ENCODE measurements at regions not wholly inside any gene's neighbourhood (a gene's known extent, or its start where the extent isn't known, plus 50 kb on each side); places are given as distances from the start of the nearest gene placed in this dataset.

GRCh38 chrX:10818651-10819050 is 198.3 kb upstream of the MID1 start:
- DNase-seq (ENCODE audit: low spot score) = no peak

GRCh38 chrX:10819973-10820372 is 199.6 kb upstream of the MID1 start:
- no peak for DNase-seq (ENCODE audit: low spot score)

GRCh38 chrX:10821293-10821692 is 200.9 kb upstream of the MID1 start:
- no peak for DNase-seq (ENCODE audit: low spot score)

DNA sequence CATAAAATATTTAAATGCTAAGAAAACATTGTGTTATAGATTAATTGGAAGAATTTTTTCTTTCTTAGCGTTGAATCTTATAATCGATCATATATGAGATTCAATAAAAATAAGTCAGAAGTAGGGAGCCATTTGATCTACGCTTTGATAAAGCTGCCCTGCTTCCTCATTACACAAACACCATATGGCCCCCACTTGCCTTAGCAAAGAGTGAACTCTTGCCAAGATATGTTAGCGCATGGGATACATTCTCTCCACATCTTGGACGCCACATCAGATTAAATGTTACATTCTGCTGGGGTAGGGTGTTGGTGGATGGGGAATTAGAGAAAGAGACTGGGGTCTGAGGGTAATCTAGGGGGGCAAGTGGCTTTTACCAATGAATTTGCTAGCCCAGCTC is 207.7 kb upstream of the MID1 start:
- DNase-seq (ENCODE audit: low spot score) = no peak

GRCh38 chrX:10828640-10829039 is 208.3 kb upstream of the MID1 start:
- no peak for DNase-seq (ENCODE audit: low spot score)

GRCh38 chrX:10831716-10832502 is 211.5 kb upstream of the MID1 start:
- no peak for DNase-seq (ENCODE audit: low spot score)

DNA sequence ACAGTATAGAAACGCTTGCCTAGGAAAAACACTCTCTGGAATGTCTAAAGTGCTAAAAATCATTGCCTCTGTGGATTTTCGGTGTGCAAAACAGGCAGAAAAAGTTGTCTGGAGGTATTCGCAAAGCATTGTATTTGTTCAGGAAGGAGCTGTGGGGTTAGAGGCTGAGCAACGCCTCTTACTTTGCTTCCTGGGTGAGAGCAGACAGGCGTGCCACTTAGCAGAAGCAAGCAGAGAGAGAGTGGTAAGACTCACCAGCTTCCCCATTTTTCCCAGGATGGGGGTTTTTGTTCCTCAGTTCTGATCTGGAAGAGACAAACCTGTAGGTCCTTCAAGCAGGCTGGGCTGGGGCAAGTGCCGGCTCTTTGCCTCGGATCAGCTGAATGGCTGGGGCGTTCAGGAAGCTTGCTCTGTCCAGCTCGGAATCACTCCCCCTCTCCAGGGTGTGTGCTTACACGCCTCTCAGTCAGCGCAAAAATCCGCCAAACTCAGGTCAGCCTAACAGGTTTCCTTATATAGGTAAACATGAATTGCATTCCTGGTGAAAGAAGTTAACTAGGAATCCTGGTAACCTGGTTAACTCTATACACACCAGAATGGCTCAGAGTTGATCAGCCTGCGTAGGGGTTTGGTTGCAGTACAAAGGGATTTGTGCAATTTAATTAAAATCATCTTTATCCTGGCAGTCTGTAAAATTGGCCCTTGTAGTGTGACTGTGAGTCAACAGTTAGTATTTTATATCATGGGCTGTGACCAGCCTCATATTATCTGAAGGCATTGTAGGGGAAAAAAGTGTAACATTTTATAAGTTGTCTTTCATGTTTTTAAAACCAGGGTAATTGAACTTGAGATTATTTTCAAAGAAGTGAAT is 213.1 kb upstream of the MID1 start:
- DNase-seq (ENCODE audit: low spot score) = peak; percentile 65

GRCh38 chrX:10841579-10841978 is 221.2 kb upstream of the MID1 start:
- DNase-seq (ENCODE audit: low spot score) = no peak

DNA sequence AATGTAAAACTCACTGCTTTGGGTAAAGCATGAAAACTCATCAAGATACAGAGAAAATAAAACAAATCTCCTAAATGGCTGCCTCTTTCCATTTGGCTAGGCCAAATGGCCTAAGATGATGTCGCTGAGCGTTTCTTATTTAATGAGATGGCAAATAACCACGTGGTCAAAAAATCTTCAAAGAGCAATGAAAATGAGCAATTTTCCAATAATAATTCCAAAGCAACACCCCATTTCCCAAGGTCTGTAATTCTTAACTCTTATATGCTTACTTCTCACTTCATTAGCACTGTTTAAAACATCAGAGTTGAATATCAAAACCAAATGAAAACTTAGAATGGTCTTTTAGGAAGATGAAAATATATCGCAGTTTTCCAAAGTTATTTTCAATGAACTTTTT is 222.3 kb upstream of the MID1 start:
- no peak for DNase-seq (ENCODE audit: low spot score)

DNA sequence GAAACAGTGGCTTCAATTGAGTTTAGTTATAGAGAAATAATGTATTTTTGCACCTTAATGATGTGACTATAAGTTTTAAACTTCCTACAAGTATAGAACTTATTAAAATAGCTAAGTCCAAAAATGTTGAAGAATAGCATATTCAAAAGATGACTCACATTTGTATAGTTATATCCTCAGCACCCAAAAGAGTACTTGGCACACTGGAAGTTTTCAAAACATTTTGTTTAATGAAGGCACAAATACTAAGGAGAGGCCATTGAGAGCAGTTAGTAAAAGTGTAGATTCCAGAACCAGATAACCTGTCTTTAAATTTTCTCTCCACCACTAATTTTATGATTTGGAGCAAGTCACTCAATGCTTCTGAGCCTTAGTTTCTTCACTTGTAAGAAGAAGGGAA is 226.9 kb upstream of the MID1 start:
- DNase-seq (ENCODE audit: low spot score) = no peak

GRCh38 chrX:10851809-10852208 is 231.4 kb upstream of the MID1 start:
- no peak for DNase-seq (ENCODE audit: low spot score)

GRCh38 chrX:10854594-10854993 is 234.2 kb upstream of the MID1 start:
- no peak for DNase-seq (ENCODE audit: low spot score)

- no peak for DNase-seq (ENCODE audit: low spot score)
Measured at GRCh38 chrX:10855845-10856244, 235.5 kb upstream of the MID1 start.

- DNase-seq (ENCODE audit: low spot score) = no peak
Measured at GRCh38 chrX:10856797-10857196, 236.4 kb upstream of the MID1 start.

DNA sequence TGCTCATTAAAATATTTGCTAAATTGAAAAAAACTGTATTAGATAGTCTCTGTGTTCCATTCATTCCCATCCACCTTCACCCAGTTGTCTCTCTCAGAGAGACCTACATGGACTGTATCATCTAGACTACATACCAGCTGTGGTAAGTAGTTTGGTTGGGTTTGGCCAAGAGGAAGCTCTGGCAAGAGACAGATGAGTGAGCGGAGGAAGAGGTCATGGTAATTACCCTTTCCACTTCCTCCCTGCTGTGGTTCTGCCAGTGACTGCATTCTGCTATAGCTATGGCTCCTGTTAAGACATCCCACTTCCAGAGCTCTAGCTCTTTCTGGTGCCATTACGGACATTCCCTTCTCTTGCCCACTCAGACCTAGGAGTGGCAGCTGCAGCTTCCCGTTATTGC is 239.0 kb upstream of the MID1 start:
- no peak for DNase-seq (ENCODE audit: low spot score)

DNA sequence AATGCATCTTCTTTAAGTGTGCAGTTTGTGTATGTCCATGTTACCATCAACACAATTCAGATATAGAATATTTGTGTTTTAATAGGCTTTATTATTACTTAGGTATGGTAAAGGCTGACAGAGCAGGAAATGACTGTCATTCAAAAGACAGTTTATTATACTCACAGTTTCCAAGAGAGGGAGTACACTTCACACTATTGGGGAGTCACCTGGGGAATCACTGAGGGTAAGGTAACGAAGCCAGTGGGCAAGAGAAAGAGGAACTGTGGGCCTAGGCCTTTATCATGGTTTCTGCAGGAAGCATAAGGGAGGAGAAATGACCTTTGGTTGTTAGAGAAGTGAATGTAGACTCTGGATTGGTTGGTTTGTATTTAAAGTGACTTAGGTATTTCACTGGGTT is 235.1 kb upstream of the HCCS start:
- DNase-seq (ENCODE audit: low spot score) = no peak

DNA sequence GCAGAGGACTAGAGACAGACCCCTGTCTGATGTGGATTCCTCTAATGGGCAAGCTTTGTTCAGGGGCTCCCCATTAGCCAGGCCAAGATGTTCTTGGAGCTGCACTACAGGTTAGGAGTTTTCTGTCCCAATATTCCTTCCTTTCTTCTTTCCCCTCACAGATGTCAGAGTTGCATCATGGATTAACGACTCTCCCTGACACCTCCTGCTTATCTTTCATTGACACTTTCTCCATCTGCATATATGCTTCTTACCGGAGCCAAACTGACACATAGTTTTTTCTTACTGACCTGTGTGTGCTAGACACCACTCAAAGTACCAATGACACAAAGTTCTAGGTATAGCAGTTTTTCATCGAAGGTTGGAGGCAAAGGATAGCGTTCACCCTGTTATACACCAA is 228.6 kb upstream of the HCCS start:
- no peak for DNase-seq (ENCODE audit: low spot score)

DNA sequence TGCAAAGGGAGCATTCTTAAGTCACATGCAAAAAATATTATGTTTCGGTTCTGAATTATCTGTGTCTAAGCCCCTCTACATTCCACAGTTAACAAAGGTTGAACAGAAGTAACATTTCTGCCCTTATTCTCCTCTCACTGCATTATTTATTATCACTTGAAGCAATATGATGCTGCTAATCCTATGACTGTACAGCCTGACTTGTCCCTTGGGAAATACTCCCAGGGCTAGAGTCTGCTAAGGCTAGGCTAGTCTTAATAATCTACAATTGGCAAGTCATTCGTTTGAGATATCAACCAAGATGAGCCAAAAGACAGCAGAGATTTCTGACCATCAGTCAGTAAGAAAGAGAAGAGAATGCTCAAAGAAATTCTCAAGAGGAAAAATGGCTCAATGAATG is 226.9 kb upstream of the HCCS start:
- no peak for DNase-seq (ENCODE audit: low spot score)

DNA sequence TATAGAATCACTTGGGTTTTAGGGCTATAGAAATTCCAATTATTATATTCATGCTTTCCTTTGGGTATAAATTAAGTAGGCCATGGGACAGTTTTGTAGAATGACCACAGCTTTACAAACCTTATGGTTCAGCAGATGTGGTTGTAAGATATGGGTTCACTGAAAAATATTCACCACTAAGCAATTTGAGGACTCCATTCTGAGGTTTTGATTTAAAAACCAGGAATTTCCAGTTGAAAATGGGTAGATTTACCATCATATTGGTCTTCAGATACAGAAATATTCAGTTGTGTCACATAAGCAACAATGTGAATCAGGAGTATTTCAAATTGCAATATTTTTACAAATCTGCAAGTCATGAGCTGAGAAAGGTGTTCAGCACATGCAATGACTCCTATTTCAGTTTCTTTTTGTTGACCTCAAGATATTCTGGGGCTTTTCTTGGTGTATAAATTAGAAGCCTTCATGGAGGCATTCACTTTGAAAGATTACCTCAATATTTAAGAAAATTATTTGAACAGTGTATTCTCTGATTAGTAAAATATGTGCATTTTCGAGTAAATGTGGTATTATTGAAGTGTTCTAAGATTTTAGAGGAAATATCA is 218.4 kb upstream of the HCCS start:
- DNase-seq (ENCODE audit: low spot score) = no peak

- no peak for DNase-seq (ENCODE audit: low spot score)
Measured at GRCh38 chrX:10893366-10893765, 217.8 kb upstream of the HCCS start.

DNA sequence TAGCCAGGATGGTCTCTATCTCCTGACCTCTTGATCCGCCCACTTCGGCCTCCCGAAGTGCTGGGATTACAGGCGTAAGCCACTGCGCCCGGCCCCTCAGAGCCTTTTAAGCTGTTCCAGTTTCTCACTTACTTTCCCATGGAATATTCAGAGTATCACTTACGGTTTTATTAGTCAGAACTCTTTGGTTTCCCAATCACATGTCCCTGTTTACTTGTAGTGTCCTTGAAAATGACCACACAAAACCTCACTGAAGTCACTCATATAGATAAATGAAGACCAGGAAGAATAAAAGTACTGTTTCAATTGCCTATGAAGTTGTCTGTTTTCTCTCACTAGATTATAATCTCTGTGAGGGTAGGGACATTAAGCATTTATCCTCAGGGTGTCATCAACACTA is 217.2 kb upstream of the HCCS start:
- no peak for DNase-seq (ENCODE audit: low spot score)

- no peak for DNase-seq (ENCODE audit: low spot score)
Measured at GRCh38 chrX:10897768-10898167, 213.4 kb upstream of the HCCS start.
